CD4-positive, alpha-beta T cell treated with Interferon alpha-2 for 1 hour (primary cell): ENCODE measurements at regions not wholly inside any gene's neighbourhood (a gene's known extent, or its start where the extent isn't known, plus 50 kb on each side); places are given as distances from the start of the nearest gene placed in this dataset.
"Not testable (repeated sequence)": the region's sequence is repeated elsewhere in the genome, so short reads cannot be mapped to it uniquely, and the experiment has no call there.

ENCODE experiments used
- DNase-seq, 2 donors: peaks; one replicate each; pipeline ENCODE4 v3.0.0-alpha.2; 2020 to 2022

- no peak for DNase-seq
Observed at GRCh38 chr13:48583859-48584311, 51.0 kb upstream of the RCBTB2 start.

GRCh38 chr13:48585456-48585840, 52.6 kb upstream of the RCBTB2 start:
- no peak for DNase-seq

- DNase-seq, result no peak
Observed at GRCh38 chr13:48586591-48587103, 53.8 kb upstream of the RCBTB2 start.

GRCh38 chr13:48588120-48588519, 55.2 kb upstream of the RCBTB2 start:
- DNase-seq, result no peak

DNA sequence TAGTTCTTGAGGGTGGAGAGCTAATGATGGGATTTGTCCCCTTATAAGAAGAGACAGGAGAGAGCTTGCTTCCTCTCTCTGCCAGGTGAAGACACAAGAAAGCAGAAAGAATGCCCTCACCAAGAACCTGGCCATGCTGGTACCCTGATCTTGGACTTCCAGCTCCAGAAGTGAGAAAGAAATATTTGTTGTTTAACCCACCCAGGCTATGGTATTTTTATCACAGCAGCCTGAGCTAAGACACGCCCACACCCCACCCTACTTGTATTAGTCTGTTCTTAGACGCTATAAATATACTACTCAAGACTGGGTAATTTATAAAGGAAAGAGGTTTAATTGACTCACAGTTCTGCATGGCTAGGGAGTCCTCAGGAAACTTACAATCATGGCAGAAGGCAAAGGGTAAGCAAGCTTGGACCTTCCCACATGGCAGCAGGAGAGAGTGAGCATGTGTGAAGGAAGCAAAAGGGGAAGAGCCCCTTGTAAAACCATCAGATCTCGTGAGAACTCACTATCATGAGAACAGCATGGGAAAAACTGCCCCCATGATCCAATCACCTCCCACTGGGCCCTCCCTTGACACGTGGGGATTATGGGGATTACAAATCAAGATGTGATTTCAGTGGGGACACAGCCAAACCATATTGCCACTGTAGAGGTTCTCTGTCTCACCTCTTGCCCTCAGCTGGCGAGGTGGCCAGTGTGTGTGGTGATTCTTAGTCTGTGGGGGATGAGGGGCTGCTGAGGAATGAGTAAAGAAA, 57.4 kb upstream of the RCBTB2 start:
- no peak for DNase-seq

- DNase-seq, result not testable (repeated sequence)
Observed at GRCh38 chr13:48591124-48591872, 58.4 kb upstream of the RCBTB2 start.

DNA sequence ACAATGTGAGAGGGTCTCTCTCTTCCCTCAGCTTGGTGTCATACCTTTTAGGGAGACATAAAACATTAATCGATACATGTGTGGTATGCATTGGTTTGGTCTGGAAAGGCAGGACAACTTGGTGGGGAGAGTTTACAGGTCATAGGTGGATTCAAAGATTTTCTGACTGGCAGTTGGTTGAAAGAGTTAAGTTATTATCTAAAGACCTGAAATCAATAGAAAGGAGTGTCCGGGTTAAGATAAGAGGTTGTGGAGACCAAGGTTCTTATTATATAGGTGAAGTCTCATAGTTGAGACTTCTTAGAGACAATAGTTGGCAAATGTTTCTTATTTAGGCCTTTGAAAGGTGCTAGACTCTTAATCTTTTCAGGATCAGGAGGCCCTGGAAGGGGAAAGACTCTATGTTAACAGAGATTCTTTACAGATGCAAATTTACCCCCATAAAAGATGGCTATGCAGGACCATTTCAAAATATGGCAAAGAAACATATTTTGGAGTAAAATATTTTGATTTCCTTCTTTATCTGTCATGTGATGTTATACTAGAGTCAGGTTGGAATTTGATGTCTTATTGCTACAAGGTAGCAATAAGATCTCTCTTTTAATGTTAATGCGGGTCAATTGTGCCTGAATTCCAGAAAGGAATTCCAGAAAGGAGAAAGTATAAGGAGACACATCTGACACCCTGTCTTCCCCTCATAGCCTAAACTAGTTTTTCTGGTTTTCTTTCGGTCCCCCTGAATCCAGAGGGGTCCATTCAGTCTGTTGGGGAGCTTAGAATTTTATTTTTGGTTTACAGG, 59.2 kb upstream of the RCBTB2 start:
- no peak for DNase-seq

- no peak for DNase-seq
Observed at GRCh38 chr13:48592688-48593049, 59.8 kb upstream of the RCBTB2 start.

DNA sequence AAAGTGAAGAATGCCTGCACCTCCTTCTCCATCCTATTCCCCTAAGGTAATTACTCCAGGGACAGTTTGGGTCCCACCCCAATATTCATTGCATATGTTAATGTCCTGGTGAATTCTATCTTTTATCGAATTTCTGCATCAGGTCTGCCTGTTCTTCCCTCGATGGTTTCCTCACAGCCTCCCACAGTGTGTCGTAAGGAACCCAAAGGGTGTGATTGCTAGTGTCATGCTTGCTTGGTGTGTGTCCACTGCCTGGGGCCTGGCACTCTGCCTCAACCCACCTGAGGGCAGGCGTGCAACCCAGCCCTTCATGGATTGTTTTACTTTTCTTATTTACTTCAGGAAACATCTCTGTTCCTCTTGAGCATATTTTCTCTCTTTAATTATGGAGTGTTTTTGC, 60.2 kb upstream of the CYSLTR2 start:
- no peak for DNase-seq

- no peak for DNase-seq
Observed at GRCh38 chr13:48594096-48594815, 59.5 kb upstream of the CYSLTR2 start.

GRCh38 chr13:48595431-48596429, 58.0 kb upstream of the CYSLTR2 start:
- DNase-seq, result peak; percentile 70 to 77

DNA sequence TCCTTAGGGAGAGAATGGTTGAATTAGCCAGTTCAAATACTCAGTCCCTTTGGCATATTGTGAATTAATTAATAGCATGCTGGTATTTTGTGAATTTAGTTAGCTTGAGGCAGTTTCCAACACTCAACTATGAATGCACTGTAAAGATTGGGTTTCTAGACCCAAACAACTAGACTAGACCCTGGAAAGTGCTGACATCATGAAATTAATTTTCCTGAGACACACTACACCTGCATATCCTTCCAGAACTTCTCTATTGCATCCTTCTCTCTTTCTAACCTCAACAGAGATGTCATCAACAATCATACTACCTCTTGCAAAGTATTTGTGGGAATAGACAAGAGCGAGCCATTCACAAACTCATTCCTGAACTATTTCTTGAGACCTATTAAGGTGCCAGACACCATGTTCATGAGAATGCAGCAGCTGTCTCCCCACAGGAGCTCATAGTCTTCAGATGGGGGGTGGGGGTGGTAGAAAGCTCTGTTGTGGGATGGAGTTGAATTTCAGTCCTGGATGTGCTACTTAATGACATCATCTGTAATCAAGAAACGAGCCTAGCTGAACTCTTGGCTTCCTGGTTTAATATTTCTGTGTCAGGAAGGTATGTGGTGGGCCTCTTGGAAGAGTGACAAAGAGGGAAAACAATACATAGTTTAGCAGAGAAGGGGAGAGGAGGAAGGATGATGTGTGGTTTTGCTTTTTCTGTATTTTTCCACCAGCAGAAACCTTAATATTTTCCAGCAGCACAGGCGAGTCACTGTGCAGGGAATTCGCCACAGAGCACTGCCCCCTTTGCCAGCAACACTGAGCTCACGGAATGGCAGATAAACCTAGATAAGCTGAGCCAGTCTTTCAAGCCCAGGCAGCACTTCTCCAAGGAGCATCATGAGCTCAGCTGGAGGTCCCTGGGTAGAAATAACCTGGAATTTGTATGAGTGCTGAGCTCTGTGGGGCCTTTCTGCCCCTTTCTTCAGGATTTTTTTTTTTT, 53.1 kb upstream of the CYSLTR2 start:
- no peak for DNase-seq

- no peak for DNase-seq
Observed at GRCh38 chr13:48602296-48603016, 51.3 kb upstream of the CYSLTR2 start.

- DNase-seq, result no peak
Observed at GRCh38 chr13:48603375-48603774, 50.4 kb upstream of the CYSLTR2 start.
